AG09309 (cell line): ENCODE measurements at regions not wholly inside any gene's neighbourhood (a gene's known extent, or its start where the extent isn't known, plus 50 kb on each side); places are given as distances from the start of the nearest gene placed in this dataset.

ENCODE experiments used
- DNase-seq: peaks from one replicate; pipeline ENCODE4 v3.0.0-alpha.2; 2010; ENCODE audit warnings: low read depth
- H3K4me3 ChIP-seq: 2 replicates; pipeline ENCODE4 v1.5.1; 2011; ENCODE audit warnings: mild to moderate bottlenecking, low read depth, low read length, moderate library complexity; ENCODE audit not compliant: control insufficient read depth
- CTCF ChIP-seq: IDR thresholded peaks from 2 replicates; pipeline ENCODE4 v1.5.1; 2011; ENCODE audit warnings: mild to moderate bottlenecking, low read depth, low read length, inconsistent platforms; ENCODE audit not compliant: insufficient read depth, control insufficient read depth; ENCODE audit errors: missing control alignments

GRCh38 chr6:104539173-104539572 lies 320.5 kb downstream of the HACE1 start:
- no peak for TF ChIP-seq CTCF
- no peak overlapping the region for H3K4me3 ChIP-seq
- no peak for DNase-seq

- H3K4me3 ChIP-seq: no peak overlapping the region
- TF ChIP-seq CTCF: no peak
- DNase-seq: no peak
Measured at GRCh38 chr6:104537872-104538271, 321.8 kb downstream of the HACE1 start.

- H3K4me3 ChIP-seq: no peak overlapping the region
- no peak for TF ChIP-seq CTCF
- no peak for DNase-seq
Measured at GRCh38 chr6:104537180-104537579, 322.5 kb downstream of the HACE1 start.

GRCh38 chr6:104532462-104532861 lies 327.3 kb downstream of the HACE1 start:
- TF ChIP-seq CTCF: no peak
- no peak for DNase-seq
- no peak overlapping the region for H3K4me3 ChIP-seq

GRCh38 chr6:104531646-104532045 lies 328.1 kb downstream of the HACE1 start:
- no peak for DNase-seq
- no peak overlapping the region for H3K4me3 ChIP-seq
- no peak for TF ChIP-seq CTCF

GRCh38 chr6:104527761-104528415 lies 331.8 kb downstream of the HACE1 start:
- peak; percentile 46 for TF ChIP-seq CTCF
- H3K4me3 ChIP-seq: no peak overlapping the region
- DNase-seq: no peak

GRCh38 chr6:104527311-104527710 lies 332.4 kb downstream of the HACE1 start:
- no peak overlapping the region for H3K4me3 ChIP-seq
- DNase-seq: no peak
- no peak for TF ChIP-seq CTCF
